Left lung (tissue), 4 donors: ENCODE measurements at regions not wholly inside any gene's neighbourhood (a gene's known extent, or its start where the extent isn't known, plus 50 kb on each side); places are given as distances from the start of the nearest gene placed in this dataset.

Experiments
- ATAC-seq: fragments of 200-7000 bp; cut with Tn5 transposase; one replicate; pipeline ENCODE4 v1.9.1; 2020; ENCODE audit warnings: moderate library complexity
- DNase-seq, 4 donors: peaks; one replicate each; pipeline ENCODE4 v3.0.0-alpha.2; 2013 to 2020
- H3K27ac ChIP-seq, 2 donors: fragments of 200-600 bp; sonication (generic) in 1 of 2; one replicate each; pipeline versions ENCODE4 v1.5.0 to v1.8.0; 2020 to 2021
- H3K27me3 ChIP-seq, 2 donors: fragments of 200-600 bp; sonication (generic) in 1 of 2; one replicate each; pipeline versions ENCODE4 v1.5.0 to v1.8.0; 2020 to 2021
- H3K36me3 ChIP-seq, 2 donors: fragments of 200-600 bp; sonication (generic) in 1 of 2; one replicate each; pipeline versions ENCODE4 v1.5.0 to v1.8.0; 2020 to 2021
- H3K4me1 ChIP-seq, 2 donors: fragments of 200-600 bp; one replicate each; pipeline ENCODE4 v1.8.0; 2021
- H3K4me3 ChIP-seq, 2 donors: fragments of 200-600 bp; sonication (generic) in 1 of 2; one replicate each; pipeline versions ENCODE4 v1.5.0 to v1.8.0; 2020 to 2021; ENCODE audit warnings: mild to moderate bottlenecking in 1 of 2
- H3K9me3 ChIP-seq, 2 donors: fragments of 200-600 bp; sonication (generic) in 1 of 2; one replicate each; pipeline versions ENCODE4 v1.5.0 to v1.8.0; 2020 to 2021
- intact Hi-C, 2 donors: fragments of 100-400 bp; cut with DNase I; formaldehyde crosslinking; loops; one replicate each; pipeline versions ENCODE4 v1.11.2 to v1.14.2; 2022
- TF ChIP-seq, protein P1 (sequence below), 2 donors: fragments of 200-600 bp; sonication (generic) in 1 of 2; IDR thresholded peaks; one replicate each; pipeline versions ENCODE4 v1.5.0 to v1.8.0; 2021; ENCODE audit warnings: antibody characterized with exemption in 2 of 2
- donor health status: DM: no; HTN: yes; CAD: no.
- donor health status: DM: no; HTN: no; CAD: no.

DNA sequence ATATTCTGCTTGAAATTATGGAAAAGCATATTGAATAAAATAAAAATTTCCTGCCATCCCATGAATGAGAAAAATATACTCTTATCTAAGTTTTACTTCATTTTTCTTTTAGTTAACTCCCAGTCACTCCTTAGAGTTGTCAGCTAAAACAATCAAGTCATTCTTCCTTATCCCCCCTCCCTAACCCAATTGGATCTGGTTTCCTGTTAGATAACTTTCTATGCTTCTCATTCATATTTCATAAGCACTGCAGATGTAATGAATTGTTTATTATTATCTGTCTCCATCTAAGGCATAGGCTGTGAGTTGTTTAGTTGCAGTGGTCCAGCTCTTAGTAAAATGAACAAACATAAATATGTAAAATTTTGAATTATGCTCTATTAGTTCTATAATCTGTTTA, 244.0 kb upstream of the GCFC2 start:
- Histone ChIP-seq H3K27me3 (no peaks in the 10 kb centered on the region), H3K9me3 (no peaks in the 10 kb centered on the region), H3K4me1 (no peaks in the 10 kb centered on the region), H3K4me3 (no peak overlapping the region), H3K27ac (no peak overlapping the region), H3K36me3 (no peaks in the 10 kb centered on the region)
- ATAC-seq = no peak
- intact Hi-C loops = no loop called here
- TF ChIP-seq, protein P1, sequence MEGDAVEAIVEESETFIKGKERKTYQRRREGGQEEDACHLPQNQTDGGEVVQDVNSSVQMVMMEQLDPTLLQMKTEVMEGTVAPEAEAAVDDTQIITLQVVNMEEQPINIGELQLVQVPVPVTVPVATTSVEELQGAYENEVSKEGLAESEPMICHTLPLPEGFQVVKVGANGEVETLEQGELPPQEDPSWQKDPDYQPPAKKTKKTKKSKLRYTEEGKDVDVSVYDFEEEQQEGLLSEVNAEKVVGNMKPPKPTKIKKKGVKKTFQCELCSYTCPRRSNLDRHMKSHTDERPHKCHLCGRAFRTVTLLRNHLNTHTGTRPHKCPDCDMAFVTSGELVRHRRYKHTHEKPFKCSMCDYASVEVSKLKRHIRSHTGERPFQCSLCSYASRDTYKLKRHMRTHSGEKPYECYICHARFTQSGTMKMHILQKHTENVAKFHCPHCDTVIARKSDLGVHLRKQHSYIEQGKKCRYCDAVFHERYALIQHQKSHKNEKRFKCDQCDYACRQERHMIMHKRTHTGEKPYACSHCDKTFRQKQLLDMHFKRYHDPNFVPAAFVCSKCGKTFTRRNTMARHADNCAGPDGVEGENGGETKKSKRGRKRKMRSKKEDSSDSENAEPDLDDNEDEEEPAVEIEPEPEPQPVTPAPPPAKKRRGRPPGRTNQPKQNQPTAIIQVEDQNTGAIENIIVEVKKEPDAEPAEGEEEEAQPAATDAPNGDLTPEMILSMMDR (IDR thresholded peaks at IDR 0.05) = no peak
- DNase-seq = no peak

GRCh38 chr2:75952173-75952572, 241.5 kb upstream of the GCFC2 start:
- H3K36me3 ChIP-seq = no peaks in the 10 kb centered on the region
- H3K9me3 ChIP-seq = no peaks in the 10 kb centered on the region
- no peaks in the 10 kb centered on the region for H3K27me3 ChIP-seq
- no peak for DNase-seq
- intact Hi-C loops = no loop called here
- no peak for ATAC-seq
- no peak overlapping the region for H3K4me3 ChIP-seq
- TF ChIP-seq, protein P1 (IDR thresholded peaks at IDR 0.05) = no peak
- H3K27ac ChIP-seq = no peak overlapping the region
- no peaks in the 10 kb centered on the region for H3K4me1 ChIP-seq

GRCh38 chr2:75949385-75950030, 238.8 kb upstream of the GCFC2 start:
- intact Hi-C loops = no loop called here
- Histone ChIP-seq H3K4me3 (no peak overlapping the region), H3K27me3 (no peaks in the 10 kb centered on the region), H3K27ac (no peak overlapping the region), H3K36me3 (no peaks in the 10 kb centered on the region), H3K9me3 (no peaks in the 10 kb centered on the region), H3K4me1 (no peaks in the 10 kb centered on the region)
- TF ChIP-seq, protein P1 (IDR thresholded peaks at IDR 0.05) = no peak
- DNase-seq (peak in 2 of 4 donors; percentile 10 to 23), ATAC-seq (no peak)

- DNase-seq = no peak
- intact Hi-C loops = no loop called here
- Histone ChIP-seq H3K4me3 (no peak overlapping the region), H3K9me3 (peaks cover 0 to 15% of the 10 kb centered on the region in 2 donors), H3K27me3 (no peaks in the 10 kb centered on the region), H3K36me3 (no peaks in the 10 kb centered on the region), H3K27ac (no peak overlapping the region), H3K4me1 (no peaks in the 10 kb centered on the region)
- ATAC-seq = no peak
- TF ChIP-seq, protein P1 (IDR thresholded peaks at IDR 0.05) = no peak
Measured at GRCh38 chr2:75936311-75936710, 225.6 kb upstream of the GCFC2 start.

GRCh38 chr2:75932996-75933395, 222.3 kb upstream of the GCFC2 start:
- H3K4me3 ChIP-seq = no peak overlapping the region
- TF ChIP-seq, protein P1 (IDR thresholded peaks at IDR 0.05) = no peak
- DNase-seq (no peak), ATAC-seq (no peak)
- no peak overlapping the region for H3K27ac ChIP-seq
- H3K36me3 ChIP-seq = no peaks in the 10 kb centered on the region
- H3K27me3 ChIP-seq = no peaks in the 10 kb centered on the region
- no peaks in the 10 kb centered on the region for H3K9me3 ChIP-seq
- H3K4me1 ChIP-seq = no peaks in the 10 kb centered on the region
- intact Hi-C loops = no loop called here
